ENCODE measurements at regions not wholly inside any gene's neighbourhood (a gene's known extent, or its start where the extent isn't known, plus 50 kb on each side); places are given as distances from the start of the nearest gene placed in this dataset.

DNA sequence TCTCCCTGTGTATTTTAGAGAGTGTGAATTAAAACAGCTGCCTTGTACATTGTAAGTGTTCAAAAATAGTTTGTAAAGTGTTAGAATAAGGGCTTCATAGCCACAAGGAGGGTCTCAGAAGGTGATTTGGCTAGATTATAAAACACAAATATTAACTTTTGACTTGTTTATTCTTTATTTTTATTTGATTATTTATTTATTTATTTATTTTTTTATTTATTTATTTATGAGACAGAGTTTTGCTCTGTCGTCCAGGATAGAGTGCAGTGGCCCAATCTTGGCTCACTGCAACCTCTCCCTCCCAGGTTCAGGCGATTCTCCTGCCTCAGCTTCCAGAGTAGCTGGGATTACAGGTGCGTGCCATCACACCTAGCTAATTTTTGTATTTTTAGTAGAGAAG, 111.5 kb upstream of the RBFOX1 start:
- no peak overlapping the region for H3K4me3 ChIP-seq (replicated peaks in 1 of 3; ENCODE audit: insufficient read depth in 1 of 3, low read depth in 2 of 3, low read length in 3 of 3)
- H3K36me3 ChIP-seq (replicated peaks in 1 of 2; ENCODE audit: control insufficient read depth in 1 of 2, insufficient read depth in 2 of 2, low read length in 2 of 2) = no peaks in the 10 kb centered on the region
- ChIA-PET POLR2A (no interaction called here), CTCF (ENCODE audit: low intra/inter-chr PET ratio, low total read pairs) (no interaction called here)
- FAIRE-seq (no peak), DNase-seq (ENCODE audit: low spot score) (no peak), ATAC-seq (no peak)
- no peak for TF ChIP-seq ZFP90 (CRISPR knock-in tag; IDR thresholded peaks at IDR 0.05; ENCODE audit: borderline replicate concordance)
- no peak for TF ChIP-seq ZNF382 (CRISPR knock-in tag; IDR thresholded peaks at IDR 0.05; ENCODE audit: borderline replicate concordance)
- TF ChIP-seq HOXA5 (CRISPR knock-in tag; IDR thresholded peaks at IDR 0.05) = no peak
- no peak for TF ChIP-seq MYC (CRISPR knock-in tag; IDR thresholded peaks at IDR 0.05; ENCODE audit: borderline replicate concordance)
- TF ChIP-seq MAFF (IDR thresholded peaks at IDR 0.05; ENCODE audit: low read depth, low read length) = no peak
- no peak for TF ChIP-seq ZEB1 (IDR thresholded peaks at IDR 0.05; ENCODE audit: insufficient replicate concordance, low read depth)
- TF ChIP-seq, protein P1, sequence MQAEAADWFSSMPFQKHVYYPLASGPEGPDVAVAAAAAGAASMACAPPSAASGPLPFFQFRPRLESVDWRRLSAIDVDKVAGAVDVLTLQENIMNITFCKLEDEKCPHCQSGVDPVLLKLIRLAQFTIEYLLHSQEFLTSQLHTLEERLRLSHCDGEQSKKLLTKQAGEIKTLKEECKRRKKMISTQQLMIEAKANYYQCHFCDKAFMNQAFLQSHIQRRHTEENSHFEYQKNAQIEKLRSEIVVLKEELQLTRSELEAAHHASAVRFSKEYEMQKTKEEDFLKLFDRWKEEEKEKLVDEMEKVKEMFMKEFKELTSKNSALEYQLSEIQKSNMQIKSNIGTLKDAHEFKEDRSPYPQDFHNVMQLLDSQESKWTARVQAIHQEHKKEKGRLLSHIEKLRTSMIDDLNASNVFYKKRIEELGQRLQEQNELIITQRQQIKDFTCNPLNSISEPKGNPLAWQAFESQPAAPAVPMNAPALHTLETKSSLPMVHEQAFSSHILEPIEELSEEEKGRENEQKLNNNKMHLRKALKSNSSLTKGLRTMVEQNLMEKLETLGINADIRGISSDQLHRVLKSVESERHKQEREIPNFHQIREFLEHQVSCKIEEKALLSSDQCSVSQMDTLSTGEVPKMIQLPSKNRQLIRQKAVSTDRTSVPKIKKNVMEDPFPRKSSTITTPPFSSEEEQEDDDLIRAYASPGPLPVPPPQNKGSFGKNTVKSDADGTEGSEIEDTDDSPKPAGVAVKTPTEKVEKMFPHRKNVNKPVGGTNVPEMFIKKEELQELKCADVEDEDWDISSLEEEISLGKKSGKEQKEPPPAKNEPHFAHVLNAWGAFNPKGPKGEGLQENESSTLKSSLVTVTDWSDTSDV (CRISPR knock-in tag; IDR thresholded peaks at IDR 0.05) = no peak
- no peak for TF ChIP-seq ZNF33B (CRISPR knock-in tag; IDR thresholded peaks at IDR 0.05)
- 25% methylated on average over 3 of the region's 3 CpGs for WGBS (ENCODE audit: low lambda C conversion rate)
- no peaks in the 10 kb centered on the region for H3K79me2 ChIP-seq (ENCODE audit: insufficient read depth, low read length)
- H3K9me3 ChIP-seq (ENCODE audit: low read length) = peaks cover 28% of the 10 kb centered on the region
- H3K4me1 ChIP-seq (ENCODE audit: insufficient read depth, low read length) = no peaks in the 10 kb centered on the region
- intact Hi-C loops (cut with micrococcal nuclease; ENCODE audit: unreplicated experiment) = no loop called here
- H3K27ac ChIP-seq (ENCODE audit: extremely low read length, insufficient read depth, low read length) = no peak overlapping the region
- no peak overlapping the region for H3K9ac ChIP-seq (ENCODE audit: insufficient read depth, low read depth, low read length)
- H2AFZ ChIP-seq (ENCODE audit: low read length) = no peak overlapping the region
- BruUV-seq (replicated peaks) = no TSS peak
- in situ Hi-C loops (cut with HindIII; ENCODE audit: extremely low pct_ligation_motif_present, low pct_unique_long_range_greater_than_20kb) = no loop called here
- 0 out of 5 replicates have a peak, but pooled peaks cover 0 to 1% of the 10 kb centered on the region in 2 experiments for H3K27me3 ChIP-seq (ENCODE audit: control insufficient read depth in 1 of 2, insufficient read depth in 2 of 2, low read length in 2 of 2)
- H3K4me2 ChIP-seq (ENCODE audit: low read depth, low read length) = no peak overlapping the region
- no peaks in the 10 kb centered on the region for H4K20me1 ChIP-seq (ENCODE audit: insufficient read depth, low read length)

All from HepG2 (cell line).